Activated T-cell treated with anti-CD3 and anti-CD28 coated beads, Interleukin-2, amount 50 U/mL, for 4 hours (primary cell): ENCODE measurements at regions not wholly inside any gene's neighbourhood (a gene's known extent, or its start where the extent isn't known, plus 50 kb on each side); places are given as distances from the start of the nearest gene placed in this dataset.
"Not testable (repeated sequence)": the region's sequence is repeated elsewhere in the genome, so short reads cannot be mapped to it uniquely, and the experiment has no call there.

Experiments used
- ATAC-seq, 2 donors: fragments of 200-7000 bp; cut with Tn5 transposase; one replicate each; pipeline ENCODE4 v1.10.0; 2021
- DNase-seq: peaks from one replicate; pipeline ENCODE4 v3.0.0-alpha.2; 2020
- H3K27me3 Mint-ChIP-seq: one replicate; pipeline ENCODE4 v1.8.0; 2021; ENCODE audit warnings: low read depth, mixed read lengths
- H3K36me3 Mint-ChIP-seq: one replicate; pipeline ENCODE4 v1.8.0; 2022; ENCODE audit warnings: mixed read lengths; ENCODE audit not compliant: insufficient read depth
- H3K4me1 Mint-ChIP-seq: one replicate; pipeline ENCODE4 v1.8.0; 2021; ENCODE audit warnings: low read depth, mixed read lengths
- H3K4me3 Mint-ChIP-seq: one replicate; pipeline ENCODE4 v1.8.0; 2021; ENCODE audit warnings: mild to moderate bottlenecking, moderate library complexity, mixed read lengths
- H3K9me3 Mint-ChIP-seq: one replicate; pipeline ENCODE4 v1.8.0; 2021; ENCODE audit warnings: mixed read lengths

DNA sequence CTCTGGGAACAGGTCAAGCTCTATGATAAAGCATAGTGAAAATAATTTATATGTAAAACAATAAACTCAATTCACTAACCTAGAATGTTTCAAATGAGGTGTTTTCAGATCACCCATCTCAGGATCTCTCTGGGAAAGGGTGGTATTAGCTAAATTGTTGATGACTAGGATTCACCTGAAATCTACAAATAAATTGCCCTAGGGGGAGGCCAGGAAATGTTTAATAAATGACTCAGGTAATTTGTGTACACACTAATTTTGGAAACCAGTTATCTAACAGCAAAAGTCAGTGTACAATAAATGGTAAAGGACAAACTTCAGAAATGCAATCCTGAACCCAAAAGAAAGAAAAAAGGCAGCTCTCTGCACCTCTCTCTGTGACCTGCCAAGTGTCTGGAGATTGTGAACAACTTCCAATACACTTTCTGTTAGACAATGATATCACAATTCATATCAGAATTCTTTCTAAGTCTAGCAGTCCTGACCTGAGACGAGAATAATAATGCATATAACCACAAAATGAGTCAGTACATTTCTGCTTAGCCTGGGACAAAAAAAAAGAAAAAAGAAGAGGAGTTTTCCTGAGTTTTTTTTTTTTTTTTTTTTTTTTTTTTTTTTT, 760.0 kb downstream of the EPHA4 start:
- no peak for DNase-seq
- no peak for ATAC-seq
- H3K4me3 Mint-ChIP-seq = no peak overlapping the region
- H3K9me3 Mint-ChIP-seq = no peaks in the 10 kb centered on the region
- no peaks in the 10 kb centered on the region for H3K4me1 Mint-ChIP-seq
- H3K27me3 Mint-ChIP-seq = no peaks in the 10 kb centered on the region
- no peaks in the 10 kb centered on the region for H3K36me3 Mint-ChIP-seq

GRCh38 chr2:220814441-220814840, 757.7 kb downstream of the EPHA4 start:
- ATAC-seq = no peak
- no peak overlapping the region for H3K4me3 Mint-ChIP-seq

GRCh38 chr2:220815698-220816097, 756.4 kb downstream of the EPHA4 start:
- ATAC-seq = no peak
- DNase-seq = no peak
- Mint-ChIP-seq H3K27me3 (peaks cover 2% of the 10 kb centered on the region), H3K4me3 (no peak overlapping the region), H3K36me3 (no peaks in the 10 kb centered on the region), H3K4me1 (no peaks in the 10 kb centered on the region), H3K9me3 (no peaks in the 10 kb centered on the region)

More at GRCh38 chr2:220814441-220814840, 757.7 kb downstream of the EPHA4 start:
- DNase-seq = no peak
- peaks cover 2% of the 10 kb centered on the region for H3K27me3 Mint-ChIP-seq
- H3K4me1 Mint-ChIP-seq = no peaks in the 10 kb centered on the region
- H3K9me3 Mint-ChIP-seq = no peaks in the 10 kb centered on the region
- H3K36me3 Mint-ChIP-seq = no peaks in the 10 kb centered on the region

DNA sequence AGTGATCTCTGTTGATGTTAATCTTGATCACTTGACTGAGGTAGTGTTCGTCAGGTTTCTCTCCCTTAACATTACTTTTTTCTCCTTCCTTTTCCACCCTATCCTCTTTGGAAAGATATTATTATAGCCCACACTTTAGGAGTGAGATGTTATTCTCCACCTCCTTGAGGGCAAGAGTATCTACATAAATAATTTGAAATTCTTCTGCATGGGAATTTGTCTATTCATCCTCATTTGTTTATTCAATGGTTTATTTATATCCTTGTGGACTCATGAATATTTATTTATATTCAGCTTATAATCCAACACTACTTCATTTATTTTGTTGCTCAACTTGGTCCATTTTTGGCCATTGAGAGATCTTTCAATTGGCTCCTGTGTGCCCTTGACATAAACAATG, 750.4 kb downstream of the EPHA4 start:
- H3K4me1 Mint-ChIP-seq = no peaks in the 10 kb centered on the region
- DNase-seq = no peak

DNA sequence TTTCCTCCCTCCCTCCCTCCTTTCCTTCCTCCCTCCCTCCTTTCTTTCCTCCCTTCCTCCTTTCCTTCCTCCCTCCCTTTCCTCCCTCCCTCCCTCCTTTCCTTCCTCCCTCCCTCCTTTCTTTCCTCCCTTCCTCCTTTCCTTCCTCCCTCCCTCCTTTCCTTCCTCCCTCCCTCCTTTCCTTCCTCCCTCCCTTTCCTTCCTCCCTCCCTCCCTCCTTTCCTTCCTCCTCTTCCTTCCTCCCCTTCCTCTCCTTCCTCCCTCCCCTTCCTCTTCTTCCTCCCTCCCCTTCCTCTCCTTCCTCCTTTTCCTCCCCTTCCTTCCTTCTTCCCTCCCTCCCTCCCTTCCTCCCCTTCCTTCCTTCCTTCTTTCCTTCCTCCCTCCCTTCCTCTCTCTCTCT, 748.5 kb downstream of the EPHA4 start:
- not testable (repeated sequence) for H3K36me3 Mint-ChIP-seq, H3K27me3 Mint-ChIP-seq, H3K4me1 Mint-ChIP-seq, ATAC-seq, DNase-seq, H3K4me3 Mint-ChIP-seq, H3K9me3 Mint-ChIP-seq

More for the DNA sequence above, 750.4 kb downstream of the EPHA4 start:
- Mint-ChIP-seq H3K36me3 (no peaks in the 10 kb centered on the region), H3K27me3 (peaks cover 2% of the 10 kb centered on the region), H3K4me3 (no peak overlapping the region), H3K9me3 (peaks cover 4% of the 10 kb centered on the region)
- no peak for ATAC-seq

- ATAC-seq (no peak), DNase-seq (no peak)
- Mint-ChIP-seq H3K36me3 (no peaks in the 10 kb centered on the region), H3K4me1 (no peaks in the 10 kb centered on the region), H3K4me3 (no peak overlapping the region), H3K27me3 (peaks cover 3% of the 10 kb centered on the region), H3K9me3 (no peaks in the 10 kb centered on the region)
These were observed 738.7 kb downstream of the EPHA4 start for GRCh38 chr2:220833446-220833845.

GRCh38 chr2:220835583-220835982, 736.5 kb downstream of the EPHA4 start:
- H3K36me3 Mint-ChIP-seq = no peaks in the 10 kb centered on the region
- no peak for ATAC-seq
- H3K4me1 Mint-ChIP-seq = no peaks in the 10 kb centered on the region
- H3K27me3 Mint-ChIP-seq = peaks cover 2% of the 10 kb centered on the region
- H3K9me3 Mint-ChIP-seq = no peaks in the 10 kb centered on the region
- no peak overlapping the region for H3K4me3 Mint-ChIP-seq
- DNase-seq = no peak

DNA sequence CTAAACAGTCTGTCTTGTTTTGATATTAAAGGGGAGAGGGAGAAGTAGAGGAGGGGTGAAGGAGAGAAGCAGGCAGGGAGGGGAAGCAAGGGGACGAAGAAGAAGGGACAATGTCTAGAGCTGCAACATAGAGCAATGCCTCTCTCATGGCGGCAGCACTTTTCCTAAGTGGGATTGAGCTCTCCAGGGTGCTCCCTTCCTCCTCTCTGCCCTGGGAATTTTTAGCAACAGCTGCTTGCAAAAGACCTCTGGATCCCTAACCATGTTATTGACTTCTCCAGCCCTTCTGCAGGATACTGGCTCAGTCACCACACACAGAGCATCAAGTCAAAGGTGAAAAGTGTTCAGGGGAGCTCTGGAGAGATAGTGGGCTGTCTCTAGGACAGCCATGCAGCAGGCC, 734.9 kb downstream of the EPHA4 start:
- ATAC-seq (no peak), DNase-seq (no peak)
- H3K4me3 Mint-ChIP-seq = no peak overlapping the region
- H3K4me1 Mint-ChIP-seq = no peaks in the 10 kb centered on the region
- no peaks in the 10 kb centered on the region for H3K36me3 Mint-ChIP-seq
- H3K27me3 Mint-ChIP-seq = peaks cover 2% of the 10 kb centered on the region
- no peaks in the 10 kb centered on the region for H3K9me3 Mint-ChIP-seq

DNA sequence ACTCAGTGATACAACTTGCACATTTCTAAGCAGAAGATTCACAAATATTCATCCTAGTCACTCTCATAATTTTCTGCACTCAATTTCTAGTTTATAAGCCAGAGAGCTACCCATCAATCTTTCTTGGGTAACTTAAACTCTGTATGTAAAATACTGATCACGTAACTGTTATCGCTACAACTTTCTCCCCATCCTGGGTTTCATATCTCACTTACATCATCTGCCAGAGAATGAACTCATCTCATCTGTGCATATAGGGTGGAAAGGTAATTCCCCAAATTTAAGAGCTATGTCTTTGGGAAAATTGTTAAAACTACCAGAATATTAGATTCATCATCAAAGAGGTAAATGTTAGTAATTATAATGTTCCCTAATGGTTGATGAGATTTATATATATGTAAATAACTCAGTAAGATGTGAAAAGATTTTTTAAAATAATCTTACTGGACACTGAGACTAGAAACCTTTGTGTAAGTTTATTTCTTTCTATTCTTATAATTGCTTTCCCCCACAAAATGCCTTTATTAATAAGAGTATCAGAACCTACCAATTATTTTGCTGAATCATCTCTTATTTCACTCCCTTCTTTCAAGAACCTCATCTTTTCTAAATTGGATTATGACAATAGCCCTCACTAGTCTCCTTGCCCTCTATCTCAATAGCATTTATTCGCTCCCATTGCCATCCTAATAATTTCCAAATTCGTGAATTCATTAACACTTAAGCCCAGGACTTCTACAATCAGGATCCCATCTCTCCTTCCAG, 729.0 kb downstream of the EPHA4 start:
- Mint-ChIP-seq H3K9me3 (no peaks in the 10 kb centered on the region), H3K36me3 (no peaks in the 10 kb centered on the region), H3K27me3 (peaks cover 9% of the 10 kb centered on the region), H3K4me3 (no peak overlapping the region), H3K4me1 (no peaks in the 10 kb centered on the region)
- ATAC-seq = no peak
- no peak for DNase-seq

DNA sequence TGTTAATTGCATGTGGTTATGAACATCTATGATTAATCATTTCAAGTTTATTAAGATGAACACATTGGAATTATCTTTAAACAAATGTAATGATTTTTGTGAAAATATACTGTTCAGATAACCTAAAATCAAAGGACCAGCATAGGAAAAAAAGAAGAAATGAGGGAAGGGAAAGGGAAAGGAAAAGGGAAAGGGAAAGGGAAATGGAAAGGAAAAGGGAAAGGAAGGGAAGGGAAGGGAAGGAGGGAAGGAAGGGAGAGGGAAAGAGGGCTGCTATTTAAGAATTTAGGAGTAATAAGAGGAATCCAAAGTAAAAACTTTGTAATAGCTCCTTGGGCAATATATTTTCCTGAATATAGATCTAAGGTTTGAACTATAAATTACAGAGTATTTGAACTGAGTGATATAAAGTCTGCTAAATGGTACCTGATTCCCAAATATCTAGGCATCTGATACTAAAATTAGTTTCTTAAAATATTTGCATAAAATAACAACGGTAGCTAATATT, 726.3 kb downstream of the EPHA4 start:
- no peak for ATAC-seq

DNA sequence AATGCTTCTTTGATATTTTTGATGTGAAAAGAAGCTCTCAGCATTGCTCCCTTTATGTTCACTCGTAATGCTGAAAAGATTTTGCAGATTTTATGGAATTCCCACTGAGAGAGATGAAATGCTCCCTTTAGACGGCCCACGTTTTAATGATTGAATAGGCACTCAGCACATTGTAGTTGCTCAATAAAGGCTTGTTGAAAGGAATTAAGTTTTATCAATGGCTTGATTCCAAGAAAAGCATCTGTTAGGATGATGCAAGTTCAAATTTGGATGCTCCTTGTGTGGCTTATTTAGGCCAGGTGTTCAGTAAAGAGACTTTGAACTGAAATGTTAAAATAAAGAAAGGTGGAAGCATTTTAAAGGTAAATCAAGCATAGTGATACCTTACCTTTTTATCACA, 725.1 kb downstream of the EPHA4 start:
- Mint-ChIP-seq H3K36me3 (no peaks in the 10 kb centered on the region), H3K27me3 (peaks cover 9% of the 10 kb centered on the region), H3K4me3 (no peak overlapping the region), H3K4me1 (no peaks in the 10 kb centered on the region), H3K9me3 (no peaks in the 10 kb centered on the region)
- ATAC-seq = no peak
- no peak for DNase-seq

More for the DNA sequence above, 726.3 kb downstream of the EPHA4 start:
- no peaks in the 10 kb centered on the region for H3K36me3 Mint-ChIP-seq
- H3K4me3 Mint-ChIP-seq = no peak overlapping the region
- H3K4me1 Mint-ChIP-seq = no peaks in the 10 kb centered on the region
- peaks cover 9% of the 10 kb centered on the region for H3K27me3 Mint-ChIP-seq
- no peak for DNase-seq
- no peaks in the 10 kb centered on the region for H3K9me3 Mint-ChIP-seq

- no peak overlapping the region for H3K4me3 Mint-ChIP-seq
- peaks cover 9% of the 10 kb centered on the region for H3K27me3 Mint-ChIP-seq
- H3K4me1 Mint-ChIP-seq = no peaks in the 10 kb centered on the region
These were observed 724.5 kb downstream of the EPHA4 start for GRCh38 chr2:220847589-220847988.

DNA sequence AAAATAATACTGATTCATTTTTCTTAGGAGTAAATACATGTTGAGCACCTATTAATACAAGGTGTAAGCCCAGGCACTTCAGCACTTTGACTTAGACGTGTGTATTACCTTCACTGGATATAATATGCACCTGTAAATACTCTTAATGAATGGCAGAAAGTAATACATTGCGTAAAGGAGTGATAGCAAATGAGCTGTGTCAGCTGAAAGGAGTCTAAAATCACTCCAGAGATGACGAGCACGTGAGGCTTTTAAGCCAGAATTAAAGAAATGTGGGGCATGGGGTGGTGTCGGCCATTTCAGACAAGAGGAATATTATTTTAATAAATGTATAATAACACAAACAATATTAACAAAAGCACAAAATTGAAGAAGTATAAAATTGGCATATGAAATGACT, 722.7 kb downstream of the EPHA4 start:
- no peak for ATAC-seq
- H3K36me3 Mint-ChIP-seq = no peaks in the 10 kb centered on the region
- no peak for DNase-seq
- H3K27me3 Mint-ChIP-seq = peaks cover 2% of the 10 kb centered on the region
- H3K4me3 Mint-ChIP-seq = no peak overlapping the region
- H3K4me1 Mint-ChIP-seq = no peaks in the 10 kb centered on the region
- H3K9me3 Mint-ChIP-seq = no peaks in the 10 kb centered on the region

More at GRCh38 chr2:220847589-220847988, 724.5 kb downstream of the EPHA4 start:
- no peak for DNase-seq
- no peak for ATAC-seq
- Mint-ChIP-seq H3K36me3 (no peaks in the 10 kb centered on the region), H3K9me3 (no peaks in the 10 kb centered on the region)

GRCh38 chr2:220850116-220850515, 722.0 kb downstream of the EPHA4 start:
- ATAC-seq (no peak), DNase-seq (no peak)
- H3K36me3 Mint-ChIP-seq = no peaks in the 10 kb centered on the region
- H3K9me3 Mint-ChIP-seq = no peaks in the 10 kb centered on the region
- peaks cover 2% of the 10 kb centered on the region for H3K27me3 Mint-ChIP-seq
- no peaks in the 10 kb centered on the region for H3K4me1 Mint-ChIP-seq
- H3K4me3 Mint-ChIP-seq = no peak overlapping the region

- DNase-seq = no peak
- H3K4me1 Mint-ChIP-seq = no peaks in the 10 kb centered on the region
- no peak for ATAC-seq
- H3K9me3 Mint-ChIP-seq = no peaks in the 10 kb centered on the region
- no peaks in the 10 kb centered on the region for H3K36me3 Mint-ChIP-seq
- no peak overlapping the region for H3K4me3 Mint-ChIP-seq
- H3K27me3 Mint-ChIP-seq = no peaks in the 10 kb centered on the region
These were observed 716.8 kb downstream of the EPHA4 start for GRCh38 chr2:220855296-220855695.
